HCT116 (cell line): ENCODE measurements at regions not wholly inside any gene's neighbourhood (a gene's known extent, or its start where the extent isn't known, plus 50 kb on each side); places are given as distances from the start of the nearest gene placed in this dataset.

ENCODE experiments used
- ATAC-seq: fragments of 200-7000 bp; cut with Tn5 transposase; 2 replicates; pipeline ENCODE4 v1.9.1; 2020; ENCODE audit warnings: mild to moderate bottlenecking, moderate library complexity
- BruUV-seq: library from RNA; stranded (reverse); fragments of 400-500 nt; replicated peaks from 2 replicates; lab custom pipeline; 2021; lab: Mats Ljungman, UMichigan
- CTCF ChIA-PET: fragments of 300-600 bp; sonication (Branson Sonifier 250); formaldehyde crosslinking; loops from one replicate; lab custom pipeline; 2021; ENCODE audit warnings: antibody characterized with exemption; lab: Charles Lee
- POLR2A ChIA-PET: fragments of 300-600, 350-600 bp; sonication (Branson Sonifier 250); formaldehyde crosslinking; loops from one replicate; lab custom pipeline; 2021; ENCODE audit warnings: antibody characterized with exemption; lab: Charles Lee
- RAD21 ChIA-PET, 2 experiments: fragments of 300-600 bp; sonication (Branson Sonifier 250); formaldehyde crosslinking; loops; one replicate each; lab custom pipeline; 2023; ENCODE audit warnings: low total read pairs in 2 of 2; ENCODE audit not compliant: uncharacterized antibody in 2 of 2, unreplicated experiment in 2 of 2, low non-redundant PET in 1 of 2; lab: Charles Lee
- DNase-seq: peaks from one replicate; pipeline ENCODE4 v3.0.0-alpha.2; 2010; ENCODE audit warnings: low read depth, low spot score
- H2AFZ ChIP-seq: fragments of 200-600 bp; shearing (Covaris generic), sonication (generic); 2 replicates; pipeline ENCODE4 v1.6.1; 2017; ENCODE audit warnings: low read depth, mixed run types, mixed read lengths, antibody characterized with exemption, low read length; ENCODE audit not compliant: poor library complexity, severe bottlenecking
- H3K27ac ChIP-seq: 2 replicates; pipeline ENCODE4 v1.5.1; 2012; ENCODE audit warnings: low read depth, low read length
- H3K27me3 ChIP-seq: fragments of 200-600 bp; sonication (generic); 2 replicates; pipeline ENCODE4 v1.6.1; 2016; ENCODE audit warnings: mixed run types, low read length, mixed read lengths; ENCODE audit not compliant: insufficient read depth
- H3K36me3 ChIP-seq, 2 experiments: fragments of 200-500 bp in 1 of 2; fragments of 200-600 bp in 1 of 2; sonication (Bioruptor generic) in 1 of 2; sonication (generic) in 1 of 2; 2 replicates each; pipeline versions ENCODE4 v1.5.1 to v1.6.1; 2014 to 2016; ENCODE audit warnings: low read length in 2 of 2, inconsistent platforms in 1 of 2, mixed read lengths in 1 of 2, mixed run types in 1 of 2; ENCODE audit not compliant: insufficient read depth in 2 of 2, control insufficient read depth in 1 of 2
- H3K4me1 ChIP-seq, 2 experiments: fragments of 200-600 bp in 1 of 2; sonication (generic) in 1 of 2; 2 replicates each; pipeline versions ENCODE4 v1.5.1 to v1.6.1; 2012 to 2017; ENCODE audit warnings: low read length in 2 of 2, inconsistent platforms in 1 of 2, mild to moderate bottlenecking in 1 of 2, mixed read lengths in 1 of 2, mixed run types in 1 of 2, moderate library complexity in 1 of 2; ENCODE audit not compliant: insufficient read depth in 2 of 2, control insufficient read depth in 1 of 2
- H3K4me2 ChIP-seq: fragments of 200-600 bp; sonication (generic); 2 replicates; pipeline ENCODE4 v1.6.1; 2017; ENCODE audit warnings: mixed run types, low read length, mixed read lengths
- H3K4me3 ChIP-seq, 2 experiments: fragments of 200-600 bp in 1 of 2; sonication (generic) in 1 of 2; replicated peaks in 1 of 2; 2 replicates each; pipeline ENCODE4 v1.5.1; 2011 to 2016; ENCODE audit warnings: low read length in 2 of 2, control low read depth in 1 of 2, low read depth in 1 of 2, mild to moderate bottlenecking in 1 of 2, mixed read lengths in 1 of 2, mixed run types in 1 of 2
- H3K79me2 ChIP-seq: fragments of 200-600 bp; sonication (generic); 2 replicates; pipeline ENCODE4 v1.6.1; 2017; ENCODE audit warnings: mild to moderate bottlenecking, mixed run types, low read length, moderate library complexity, mixed read lengths; ENCODE audit not compliant: insufficient read depth
- H3K9ac ChIP-seq: fragments of 200-600 bp; sonication (generic); 2 replicates; pipeline ENCODE4 v1.6.1; 2016; ENCODE audit warnings: low read length, mixed read lengths
- H3K9me2 ChIP-seq: fragments of 200-600 bp; sonication (generic), shearing (Covaris generic); 2 replicates; pipeline ENCODE4 v1.6.1; 2017; ENCODE audit warnings: mixed run types, mild to moderate bottlenecking, moderate library complexity; ENCODE audit not compliant: insufficient read depth
- H3K9me3 ChIP-seq, 2 experiments: fragments of 200-500 bp in 1 of 2; fragments of 200-600 bp in 1 of 2; sonication (Bioruptor generic) in 1 of 2; sonication (generic) in 1 of 2; 2 replicates each; pipeline ENCODE4 v1.6.1; 2014 to 2017; ENCODE audit warnings: low read length in 2 of 2, mixed read lengths in 2 of 2, inconsistent platforms in 1 of 2, low read depth in 1 of 2, mild to moderate bottlenecking in 1 of 2, mixed run types in 1 of 2, moderate library complexity in 1 of 2; ENCODE audit not compliant: control insufficient read depth in 1 of 2, insufficient read depth in 1 of 2
- H4K20me1 ChIP-seq: fragments of 200-600 bp; sonication (generic), shearing (Covaris generic); 2 replicates; pipeline ENCODE4 v1.6.1; 2017; ENCODE audit warnings: mixed run types, mild to moderate bottlenecking, moderate library complexity; ENCODE audit not compliant: insufficient read depth
- CEBPB ChIP-seq: IDR thresholded peaks from 2 replicates; pipeline ENCODE4 v1.6.1; 2012; ENCODE audit warnings: low read depth
- EGR1 ChIP-seq: IDR thresholded peaks from 2 replicates; pipeline ENCODE4 v1.6.1; 2012; ENCODE audit warnings: low read depth
- ELF1 ChIP-seq: IDR thresholded peaks from 2 replicates; pipeline ENCODE4 v1.6.1; 2012; ENCODE audit warnings: low read depth, borderline replicate concordance
- EZH2 ChIP-seq: fragments of 200-600 bp; sonication (generic); IDR thresholded peaks from 2 replicates; pipeline ENCODE4 v1.6.1; 2017; ENCODE audit warnings: antibody characterized with exemption, mixed run types
- EZH2phosphoT487 ChIP-seq: fragments of 200-600 bp; IDR thresholded peaks from 2 replicates; pipeline ENCODE4 v1.6.1; 2018; ENCODE audit warnings: antibody characterized with exemption, borderline replicate concordance
- FOSL1 ChIP-seq: IDR thresholded peaks from 2 replicates; pipeline ENCODE4 v1.6.1; 2012; ENCODE audit warnings: low read depth
- JUND ChIP-seq: IDR thresholded peaks from 2 replicates; pipeline ENCODE4 v1.6.1; 2012
- POLR2A ChIP-seq: IDR thresholded peaks from 2 replicates; pipeline ENCODE4 v1.7.0; 2011; ENCODE audit warnings: borderline replicate concordance; ENCODE audit not compliant: insufficient read depth, insufficient read length; ENCODE audit errors: extremely low read depth
- POLR2AphosphoS5 ChIP-seq: IDR thresholded peaks from 2 replicates; pipeline ENCODE4 v1.6.1; 2011; ENCODE audit warnings: mild to moderate bottlenecking, low read depth, low read length, moderate library complexity
- RAD21 ChIP-seq: IDR thresholded peaks from 2 replicates; pipeline ENCODE4 v1.6.1; 2012; ENCODE audit warnings: low read depth, mild to moderate bottlenecking
- SIN3A ChIP-seq: IDR thresholded peaks from 2 replicates; pipeline ENCODE4 v1.6.1; 2012; ENCODE audit warnings: low read depth
- SP1 ChIP-seq: IDR thresholded peaks from 2 replicates; pipeline ENCODE4 v1.6.1; 2012; ENCODE audit warnings: low read depth
- SRF ChIP-seq: IDR thresholded peaks from 2 replicates; pipeline ENCODE4 v1.6.1; 2012; ENCODE audit warnings: low read depth
- TCF7L2 ChIP-seq: IDR thresholded peaks from 2 replicates; pipeline ENCODE4 v1.7.0; 2011; ENCODE audit warnings: borderline replicate concordance, inconsistent platforms; ENCODE audit not compliant: insufficient read depth, insufficient read length; ENCODE audit errors: extremely low read depth
- YY1 ChIP-seq: IDR thresholded peaks from 2 replicates; pipeline ENCODE4 v1.6.1; 2011; ENCODE audit warnings: low read length, low read depth, moderate library complexity, mild to moderate bottlenecking; ENCODE audit not compliant: insufficient replicate concordance; ENCODE audit errors: extremely low read depth
- intact Hi-C: fragments of 100-400 bp; cut with micrococcal nuclease; formaldehyde crosslinking; loops from 2 replicates; pipeline ENCODE4 v1.10.0; 2022
- TF ChIP-seq, protein P1 (sequence below): IDR thresholded peaks from 2 replicates; pipeline ENCODE4 v1.6.1; 2012
- TF ChIP-seq, protein P2 (sequence below), 3 experiments: fragments of 200-600 bp in 1 of 3; sonication (generic) in 1 of 3; IDR thresholded peaks in 2 of 3; conservative IDR thresholded peaks in 1 of 3; 2 replicates each; pipeline ENCODE4 v1.5.1; 2012 to 2017; ENCODE audit warnings: low read depth in 2 of 3, low read length in 2 of 3, antibody characterized with exemption in 1 of 3, borderline replicate concordance in 1 of 3, control low read depth in 1 of 3, mild to moderate bottlenecking in 1 of 3, mixed read lengths in 1 of 3, mixed run types in 1 of 3, moderate library complexity in 1 of 3; ENCODE audit not compliant: insufficient read depth in 1 of 3
- TF ChIP-seq, protein P3 (sequence below): IDR thresholded peaks from 2 replicates; pipeline ENCODE4 v1.6.1; 2012; ENCODE audit warnings: low read depth
- TF ChIP-seq, protein P4 (sequence below): IDR thresholded peaks from 2 replicates; pipeline ENCODE4 v1.6.1; 2012
- TF ChIP-seq, protein P5 (sequence below): IDR thresholded peaks from 2 replicates; pipeline ENCODE4 v1.6.1; 2011; ENCODE audit warnings: mild to moderate bottlenecking, low read length, moderate library complexity; ENCODE audit not compliant: insufficient replicate concordance; ENCODE audit errors: extremely low read depth

DNA sequence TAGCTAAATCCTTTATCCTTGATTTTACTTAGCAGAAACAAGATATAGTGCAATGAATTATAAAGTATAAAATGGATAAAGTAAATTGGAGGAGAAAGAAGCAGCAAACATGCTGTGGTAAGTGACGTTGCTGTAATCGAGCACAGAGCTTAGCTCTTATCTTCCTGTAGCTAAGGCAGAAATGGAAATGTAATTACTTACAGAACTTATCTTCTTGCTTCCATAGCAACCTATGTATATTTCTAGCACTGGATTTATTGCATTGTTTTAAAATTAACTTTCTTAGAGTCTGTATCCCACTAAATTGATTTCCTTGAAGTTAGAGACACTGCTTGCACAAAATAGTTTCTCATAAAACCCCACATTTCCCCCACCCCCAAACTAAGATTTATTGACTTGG is 130.6 kb upstream of the MC4R start:
- RAD21 ChIA-PET, result no interaction called here
- H4K20me1 ChIP-seq, result no peaks in the 10 kb centered on the region
- CTCF ChIA-PET, result no interaction called here
- no peaks in the 10 kb centered on the region for H3K27me3 ChIP-seq
- H3K4me3 ChIP-seq, result no peak overlapping the region
- no peak for DNase-seq
- H3K27ac ChIP-seq, result no peak overlapping the region
- TF ChIP-seq, protein P1, sequence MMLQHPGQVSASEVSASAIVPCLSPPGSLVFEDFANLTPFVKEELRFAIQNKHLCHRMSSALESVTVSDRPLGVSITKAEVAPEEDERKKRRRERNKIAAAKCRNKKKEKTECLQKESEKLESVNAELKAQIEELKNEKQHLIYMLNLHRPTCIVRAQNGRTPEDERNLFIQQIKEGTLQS, result no peak
- TF ChIP-seq SP1 (no peak), CEBPB (no peak), TCF7L2 (no peak), SRF (no peak), FOSL1 (no peak), POLR2AphosphoS5 (no peak), JUND (no peak), POLR2A (no peak), EGR1 (no peak), YY1 (no peak), ELF1 (no peak), SIN3A (no peak), EZH2 (no peak), EZH2phosphoT487 (no peak), RAD21 (no peak)
- TF ChIP-seq, protein P2, sequence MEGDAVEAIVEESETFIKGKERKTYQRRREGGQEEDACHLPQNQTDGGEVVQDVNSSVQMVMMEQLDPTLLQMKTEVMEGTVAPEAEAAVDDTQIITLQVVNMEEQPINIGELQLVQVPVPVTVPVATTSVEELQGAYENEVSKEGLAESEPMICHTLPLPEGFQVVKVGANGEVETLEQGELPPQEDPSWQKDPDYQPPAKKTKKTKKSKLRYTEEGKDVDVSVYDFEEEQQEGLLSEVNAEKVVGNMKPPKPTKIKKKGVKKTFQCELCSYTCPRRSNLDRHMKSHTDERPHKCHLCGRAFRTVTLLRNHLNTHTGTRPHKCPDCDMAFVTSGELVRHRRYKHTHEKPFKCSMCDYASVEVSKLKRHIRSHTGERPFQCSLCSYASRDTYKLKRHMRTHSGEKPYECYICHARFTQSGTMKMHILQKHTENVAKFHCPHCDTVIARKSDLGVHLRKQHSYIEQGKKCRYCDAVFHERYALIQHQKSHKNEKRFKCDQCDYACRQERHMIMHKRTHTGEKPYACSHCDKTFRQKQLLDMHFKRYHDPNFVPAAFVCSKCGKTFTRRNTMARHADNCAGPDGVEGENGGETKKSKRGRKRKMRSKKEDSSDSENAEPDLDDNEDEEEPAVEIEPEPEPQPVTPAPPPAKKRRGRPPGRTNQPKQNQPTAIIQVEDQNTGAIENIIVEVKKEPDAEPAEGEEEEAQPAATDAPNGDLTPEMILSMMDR (IDR thresholded peaks at IDR 0.05 in 2 of 3, conservative IDR thresholded peaks at IDR 0.05 in 1 of 3; ENCODE audit: borderline replicate concordance in 1 of 3, insufficient read depth in 1 of 3, low read depth in 2 of 3, low read length in 2 of 3), result no peak
- TF ChIP-seq, protein P3, sequence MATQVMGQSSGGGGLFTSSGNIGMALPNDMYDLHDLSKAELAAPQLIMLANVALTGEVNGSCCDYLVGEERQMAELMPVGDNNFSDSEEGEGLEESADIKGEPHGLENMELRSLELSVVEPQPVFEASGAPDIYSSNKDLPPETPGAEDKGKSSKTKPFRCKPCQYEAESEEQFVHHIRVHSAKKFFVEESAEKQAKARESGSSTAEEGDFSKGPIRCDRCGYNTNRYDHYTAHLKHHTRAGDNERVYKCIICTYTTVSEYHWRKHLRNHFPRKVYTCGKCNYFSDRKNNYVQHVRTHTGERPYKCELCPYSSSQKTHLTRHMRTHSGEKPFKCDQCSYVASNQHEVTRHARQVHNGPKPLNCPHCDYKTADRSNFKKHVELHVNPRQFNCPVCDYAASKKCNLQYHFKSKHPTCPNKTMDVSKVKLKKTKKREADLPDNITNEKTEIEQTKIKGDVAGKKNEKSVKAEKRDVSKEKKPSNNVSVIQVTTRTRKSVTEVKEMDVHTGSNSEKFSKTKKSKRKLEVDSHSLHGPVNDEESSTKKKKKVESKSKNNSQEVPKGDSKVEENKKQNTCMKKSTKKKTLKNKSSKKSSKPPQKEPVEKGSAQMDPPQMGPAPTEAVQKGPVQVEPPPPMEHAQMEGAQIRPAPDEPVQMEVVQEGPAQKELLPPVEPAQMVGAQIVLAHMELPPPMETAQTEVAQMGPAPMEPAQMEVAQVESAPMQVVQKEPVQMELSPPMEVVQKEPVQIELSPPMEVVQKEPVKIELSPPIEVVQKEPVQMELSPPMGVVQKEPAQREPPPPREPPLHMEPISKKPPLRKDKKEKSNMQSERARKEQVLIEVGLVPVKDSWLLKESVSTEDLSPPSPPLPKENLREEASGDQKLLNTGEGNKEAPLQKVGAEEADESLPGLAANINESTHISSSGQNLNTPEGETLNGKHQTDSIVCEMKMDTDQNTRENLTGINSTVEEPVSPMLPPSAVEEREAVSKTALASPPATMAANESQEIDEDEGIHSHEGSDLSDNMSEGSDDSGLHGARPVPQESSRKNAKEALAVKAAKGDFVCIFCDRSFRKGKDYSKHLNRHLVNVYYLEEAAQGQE, result no peak
- TF ChIP-seq, protein P4, sequence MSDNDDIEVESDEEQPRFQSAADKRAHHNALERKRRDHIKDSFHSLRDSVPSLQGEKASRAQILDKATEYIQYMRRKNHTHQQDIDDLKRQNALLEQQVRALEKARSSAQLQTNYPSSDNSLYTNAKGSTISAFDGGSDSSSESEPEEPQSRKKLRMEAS, result no peak
- TF ChIP-seq, protein P5, sequence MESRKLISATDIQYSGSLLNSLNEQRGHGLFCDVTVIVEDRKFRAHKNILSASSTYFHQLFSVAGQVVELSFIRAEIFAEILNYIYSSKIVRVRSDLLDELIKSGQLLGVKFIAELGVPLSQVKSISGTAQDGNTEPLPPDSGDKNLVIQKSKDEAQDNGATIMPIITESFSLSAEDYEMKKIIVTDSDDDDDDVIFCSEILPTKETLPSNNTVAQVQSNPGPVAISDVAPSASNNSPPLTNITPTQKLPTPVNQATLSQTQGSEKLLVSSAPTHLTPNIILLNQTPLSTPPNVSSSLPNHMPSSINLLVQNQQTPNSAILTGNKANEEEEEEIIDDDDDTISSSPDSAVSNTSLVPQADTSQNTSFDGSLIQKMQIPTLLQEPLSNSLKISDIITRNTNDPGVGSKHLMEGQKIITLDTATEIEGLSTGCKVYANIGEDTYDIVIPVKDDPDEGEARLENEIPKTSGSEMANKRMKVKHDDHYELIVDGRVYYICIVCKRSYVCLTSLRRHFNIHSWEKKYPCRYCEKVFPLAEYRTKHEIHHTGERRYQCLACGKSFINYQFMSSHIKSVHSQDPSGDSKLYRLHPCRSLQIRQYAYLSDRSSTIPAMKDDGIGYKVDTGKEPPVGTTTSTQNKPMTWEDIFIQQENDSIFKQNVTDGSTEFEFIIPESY, result no peak
- no peak overlapping the region for H3K4me2 ChIP-seq
- intact Hi-C loops, result no loop called here
- no peak overlapping the region for H3K9ac ChIP-seq
- H3K4me1 ChIP-seq, result no peaks in the 10 kb centered on the region
- POLR2A ChIA-PET, result no interaction called here
- no peaks in the 10 kb centered on the region for H3K9me2 ChIP-seq
- no peaks in the 10 kb centered on the region for H3K79me2 ChIP-seq
- ATAC-seq, result no peak
- no peaks in the 10 kb centered on the region for H3K9me3 ChIP-seq
- no peak overlapping the region for H2AFZ ChIP-seq
- no peaks in the 10 kb centered on the region for H3K36me3 ChIP-seq
- no TSS peak for BruUV-seq
